HG02884 (cell line): ENCODE measurements at regions not wholly inside any gene's neighbourhood (a gene's known extent, or its start where the extent isn't known, plus 50 kb on each side); places are given as distances from the start of the nearest gene placed in this dataset.

Experiments used
- ATAC-seq: cut with Tn5 transposase; IDR thresholded peaks from one replicate; pipeline ENCODE4 v1.9.1; 2021; ENCODE audit warnings: mild to moderate bottlenecking, moderate library complexity; ENCODE audit not compliant: unreplicated experiment

DNA sequence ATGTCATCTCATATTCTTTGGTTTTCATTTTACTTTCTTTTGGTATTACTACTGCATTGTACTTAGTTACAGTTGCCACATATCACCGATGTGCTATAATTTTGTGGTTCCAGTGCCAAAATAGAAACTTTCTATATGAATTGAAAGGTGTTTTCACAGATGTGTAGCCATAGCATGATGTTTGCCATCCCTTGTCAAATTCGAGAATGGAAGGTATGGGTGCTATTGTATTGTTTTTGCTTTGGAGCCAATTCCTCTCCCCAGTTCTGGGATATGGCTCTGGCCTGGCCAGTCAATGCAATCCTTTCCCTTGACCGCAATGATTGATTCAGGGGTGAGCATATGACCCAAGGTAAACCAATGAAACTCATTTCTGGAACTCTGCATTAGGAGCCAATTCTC lies 86.2 kb upstream of the RPS6KA3 start:
- peak; percentile 77 for ATAC-seq

DNA sequence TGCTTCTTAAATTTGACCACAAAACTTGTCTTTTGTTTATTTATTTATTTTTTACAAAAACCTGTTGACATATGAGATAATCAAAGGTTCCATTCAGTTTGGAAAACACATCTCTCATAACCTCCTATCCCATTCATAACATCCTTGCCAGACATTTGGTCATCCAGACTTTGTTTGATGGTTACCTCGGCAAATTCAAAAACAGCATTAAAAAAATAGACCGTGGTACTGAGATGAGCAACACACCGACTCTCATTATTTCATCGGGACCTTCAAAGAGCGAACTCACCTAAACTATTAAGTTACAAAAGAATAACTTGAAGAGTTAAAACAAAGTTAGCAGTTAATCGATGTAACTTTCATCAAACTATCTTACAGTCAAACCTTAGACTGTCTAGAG lies 85.8 kb upstream of the RPS6KA3 start:
- peak; percentile 29 for ATAC-seq

DNA sequence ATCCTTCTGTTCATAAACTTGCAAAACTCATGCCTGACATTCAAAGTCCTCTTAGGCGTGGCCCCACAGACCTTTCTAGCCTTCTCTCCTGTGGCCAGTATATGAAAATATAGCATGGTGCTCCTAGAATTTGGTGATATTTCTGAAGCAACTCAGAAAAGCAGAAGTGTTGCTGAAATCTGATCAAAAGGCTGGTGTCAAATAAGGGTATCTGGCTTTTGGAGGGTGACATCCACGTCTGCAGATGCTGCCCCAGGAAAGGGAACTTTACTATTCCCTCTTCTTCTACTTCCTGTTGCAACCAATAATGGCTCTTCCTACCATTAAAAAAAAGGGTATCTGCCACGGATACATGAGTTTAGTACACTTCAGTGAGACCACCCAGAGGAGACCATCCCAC lies 83.9 kb upstream of the RPS6KA3 start:
- ATAC-seq = no peak

DNA sequence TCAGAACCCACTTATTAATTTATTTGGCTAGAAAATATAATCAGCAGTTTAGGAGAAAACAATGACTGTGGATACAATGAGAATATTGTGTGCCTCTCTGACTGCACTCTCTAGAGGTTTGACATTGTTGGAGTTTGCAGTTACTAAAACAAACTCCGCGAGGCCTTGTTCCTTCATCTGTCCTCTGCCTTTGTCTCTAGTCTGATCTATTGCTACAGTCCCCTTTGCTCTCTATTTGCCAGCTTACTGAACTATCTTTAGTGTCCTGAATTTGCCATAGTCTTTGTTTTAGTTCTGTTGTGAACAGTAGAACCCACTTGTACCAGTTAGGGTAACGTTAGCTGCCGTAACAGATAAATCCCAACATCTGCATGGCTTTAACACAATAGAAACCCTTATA lies 81.4 kb upstream of the RPS6KA3 start:
- ATAC-seq = no peak

DNA sequence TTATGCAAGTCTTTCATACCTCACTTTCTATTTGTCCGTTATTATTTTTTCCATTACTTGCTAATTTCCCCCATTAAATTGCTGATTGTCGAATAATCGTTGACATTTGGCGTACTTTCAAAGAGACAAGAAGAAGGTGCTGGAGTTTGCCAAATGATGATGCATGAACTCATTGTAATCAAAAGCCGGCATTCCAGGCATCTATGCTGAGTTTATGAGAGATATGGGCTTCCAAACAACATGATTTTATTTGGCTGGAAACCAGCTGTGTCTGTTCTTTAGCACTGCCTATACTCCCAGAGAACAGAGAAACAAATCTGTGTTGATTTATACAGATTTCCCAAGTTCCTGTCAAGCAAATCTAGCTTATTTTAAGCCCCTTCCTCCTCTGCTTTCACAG lies 80.8 kb upstream of the RPS6KA3 start:
- ATAC-seq = no peak

DNA sequence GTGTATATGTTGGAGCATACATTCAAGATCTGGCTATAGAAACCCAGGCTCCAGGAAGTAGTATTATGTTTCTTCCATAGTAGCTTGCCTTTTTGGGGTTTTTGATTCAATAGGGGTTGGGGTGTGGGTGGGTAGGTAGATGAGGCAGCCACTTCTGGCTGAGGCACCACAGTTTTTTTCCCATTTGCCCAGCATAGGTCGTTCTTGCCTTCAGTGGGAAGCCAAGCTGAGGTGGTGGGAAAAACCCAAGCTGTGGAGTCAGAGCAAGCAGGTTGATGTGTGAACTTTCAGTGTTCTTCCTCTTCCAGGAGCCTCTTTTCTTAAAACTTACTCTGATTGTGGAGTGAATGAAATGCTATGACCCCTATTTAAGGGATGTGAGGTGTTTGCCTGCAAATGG lies 67.0 kb upstream of the RPS6KA3 start:
- ATAC-seq = no peak

DNA sequence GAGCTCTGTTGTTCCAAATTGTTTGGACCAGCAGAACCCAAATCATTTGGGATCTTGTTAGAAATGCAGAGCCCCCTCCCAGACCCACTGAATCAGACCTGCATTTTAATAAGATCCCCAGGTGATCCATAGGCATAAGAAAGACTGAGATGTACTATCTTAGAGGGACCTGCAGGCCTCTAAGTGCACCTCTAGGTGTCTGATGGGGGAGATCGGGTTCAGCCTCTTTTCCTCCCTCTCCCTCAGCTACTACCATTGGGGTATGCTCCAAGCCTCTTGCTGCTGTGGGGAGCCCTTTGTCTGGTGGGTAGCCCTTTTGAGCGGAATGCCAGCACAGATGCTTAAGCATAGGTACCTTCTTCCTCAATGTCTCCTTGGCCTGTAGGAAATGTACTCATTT lies 63.8 kb upstream of the RPS6KA3 start:
- ATAC-seq = no peak

DNA sequence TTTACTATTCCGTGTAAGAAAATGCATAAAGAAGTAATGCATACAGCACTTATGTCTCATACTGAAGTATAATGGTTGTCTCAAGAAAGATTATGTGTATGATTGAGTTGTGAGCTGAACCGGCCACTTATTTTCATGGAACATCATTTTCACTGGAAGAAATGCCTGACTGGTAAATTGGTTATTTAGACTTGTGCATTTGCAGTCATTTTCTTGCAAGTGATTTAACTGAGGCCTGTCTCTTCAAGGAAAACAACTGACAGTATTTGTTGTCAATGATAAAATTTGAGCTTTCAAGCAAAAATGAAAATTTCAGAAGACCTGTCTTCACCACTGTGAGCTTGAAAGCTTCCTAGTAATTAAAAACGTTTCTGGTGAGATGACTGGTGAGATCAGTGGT lies 62.7 kb upstream of the RPS6KA3 start:
- no peak for ATAC-seq

DNA sequence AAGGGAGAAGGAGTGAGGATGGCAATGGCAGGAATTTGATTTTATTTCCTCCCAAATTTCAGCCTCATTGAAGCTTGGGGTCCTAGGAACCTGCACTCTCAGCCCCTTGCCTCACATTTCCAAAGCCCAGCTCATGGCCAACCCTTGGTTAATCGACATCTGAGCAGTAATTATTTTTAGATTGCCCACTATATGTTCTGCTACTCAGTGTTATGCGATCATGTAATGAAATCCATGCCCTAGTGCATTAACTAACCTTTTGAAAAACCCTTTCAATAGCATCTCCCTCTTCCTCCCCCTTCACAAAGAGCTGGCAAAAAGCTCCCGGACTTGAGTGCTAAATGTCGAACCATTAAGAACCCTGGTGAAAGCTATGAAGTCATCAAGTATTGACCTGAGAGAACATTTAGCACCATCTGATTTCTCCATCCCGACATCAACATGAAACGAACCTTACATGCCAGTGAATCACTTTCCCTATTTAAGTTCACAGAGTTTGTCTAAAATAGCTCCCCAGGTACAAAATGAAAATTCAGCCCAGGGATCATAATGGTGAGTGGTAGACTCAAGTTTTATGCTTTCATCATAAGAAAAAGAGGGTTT lies 59.2 kb upstream of the RPS6KA3 start:
- ATAC-seq = no peak

DNA sequence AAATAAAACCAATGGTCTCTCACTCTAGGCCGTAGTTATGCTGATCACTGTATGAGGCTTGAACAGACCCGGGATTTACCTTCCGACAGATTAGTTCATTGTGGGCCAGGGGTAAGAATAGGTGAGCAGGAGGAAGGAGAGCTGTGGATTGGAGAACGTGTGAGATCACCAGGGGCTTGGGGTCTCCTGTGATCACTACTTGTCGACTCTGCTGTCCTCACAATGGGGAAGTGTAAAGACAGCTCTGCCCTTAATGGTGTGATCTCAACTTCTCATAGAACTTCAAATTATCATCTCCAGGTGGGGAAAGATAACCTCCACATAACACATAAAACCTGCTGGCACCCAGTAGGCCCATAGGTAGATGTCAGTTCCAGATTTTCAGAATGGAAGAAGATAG lies 56.2 kb upstream of the RPS6KA3 start:
- ATAC-seq = no peak

DNA sequence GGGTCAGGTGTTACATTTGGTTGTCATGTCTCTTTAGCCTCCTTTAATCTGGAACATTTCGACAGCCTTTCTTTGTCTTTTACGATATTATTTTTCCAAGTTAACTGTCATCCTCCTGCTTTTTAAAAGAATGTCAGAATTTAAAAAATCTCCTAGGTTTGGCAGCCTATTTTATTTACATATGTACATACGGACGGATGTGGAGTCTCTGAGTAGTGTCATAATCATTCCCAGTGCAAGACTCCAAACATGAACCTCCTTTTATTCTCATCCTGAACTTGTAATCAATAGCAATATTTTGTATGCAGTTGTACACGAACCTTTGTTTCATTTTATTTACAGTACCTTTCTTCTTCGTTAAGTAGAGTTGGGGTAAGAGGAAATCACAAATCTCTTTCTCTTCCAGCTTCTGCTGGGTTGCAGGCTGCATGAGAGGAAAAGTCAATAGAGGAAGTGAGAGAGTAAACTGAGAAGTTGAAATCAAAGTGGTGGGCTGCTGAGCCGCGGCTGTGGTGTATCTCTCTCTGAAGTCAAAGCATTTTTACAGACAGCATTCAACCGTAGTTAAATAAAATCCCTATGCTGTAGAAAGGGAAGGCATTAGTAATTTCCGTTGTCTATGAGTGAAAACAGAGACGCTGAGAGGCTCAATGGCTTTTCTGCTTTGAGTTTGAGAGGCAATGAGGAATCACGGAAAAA lies 53.9 kb upstream of the RPS6KA3 start:
- ATAC-seq = peak; percentile 99

DNA sequence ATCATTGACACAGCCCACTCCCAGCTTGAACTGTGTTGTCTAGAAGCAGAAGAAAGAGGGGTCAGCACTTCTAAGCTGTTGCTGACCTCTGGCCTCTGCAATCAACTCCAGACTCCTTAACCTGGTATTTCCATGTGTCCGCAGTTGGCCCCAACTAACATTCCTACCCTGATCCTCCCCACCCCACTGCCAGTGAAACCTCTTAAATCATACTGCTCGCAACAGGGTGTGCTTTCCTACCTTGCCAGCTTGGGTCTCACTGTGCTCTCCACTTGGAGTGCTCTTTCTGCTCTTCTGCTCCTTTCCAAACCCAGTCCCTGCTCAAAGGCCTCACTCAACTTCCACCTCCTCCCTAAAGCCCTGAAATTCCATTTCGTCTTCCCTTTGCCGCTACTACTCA lies 52.3 kb upstream of the RPS6KA3 start:
- no peak for ATAC-seq

DNA sequence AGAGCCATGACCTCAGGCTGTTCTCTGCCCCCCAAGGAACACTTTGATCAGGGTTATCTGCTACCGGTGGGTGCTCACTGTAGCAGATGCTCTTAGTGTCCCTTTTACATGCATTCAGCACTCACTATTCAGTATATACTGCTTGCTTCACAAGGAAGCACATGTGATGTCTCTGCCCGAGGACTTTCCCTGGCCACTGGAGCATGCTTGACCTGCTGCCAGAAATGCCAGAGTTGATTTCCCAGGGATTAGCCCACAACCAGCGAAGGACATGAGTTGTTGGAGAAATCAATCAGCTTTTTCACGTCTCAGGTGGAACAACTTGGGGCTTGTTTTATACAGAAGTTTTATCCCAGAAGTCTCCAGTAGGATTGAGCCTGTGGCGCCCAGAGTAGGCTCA lies 51.2 kb upstream of the RPS6KA3 start:
- no peak for ATAC-seq
